EH (cell line): ENCODE measurements at regions not wholly inside any gene's neighbourhood (a gene's known extent, or its start where the extent isn't known, plus 50 kb on each side); places are given as distances from the start of the nearest gene placed in this dataset.

Experiments used
- DNase-seq: peaks from one replicate; pipeline ENCODE4 v3.0.0-alpha.2; 2015; ENCODE audit warnings: low read depth

- no peak for DNase-seq
Observed at GRCh38 chr17:65444049-65444448, 117.4 kb downstream of the AXIN2 start.

GRCh38 chr17:65442691-65443090 is 118.8 kb downstream of the AXIN2 start:
- DNase-seq, result no peak

- no peak for DNase-seq
Observed at GRCh38 chr17:65442250-65442649, 119.2 kb downstream of the AXIN2 start.

GRCh38 chr17:65441053-65441605 is 120.3 kb downstream of the AXIN2 start:
- no peak for DNase-seq

GRCh38 chr17:65438708-65439294 is 122.6 kb downstream of the AXIN2 start:
- peak; percentile 12 for DNase-seq

GRCh38 chr17:65438173-65438572 is 123.3 kb downstream of the AXIN2 start:
- DNase-seq, result no peak

GRCh38 chr17:65436871-65437270 is 124.6 kb downstream of the AXIN2 start:
- DNase-seq, result no peak

GRCh38 chr17:65434878-65435277 is 126.6 kb downstream of the AXIN2 start:
- no peak for DNase-seq

- no peak for DNase-seq
Observed at GRCh38 chr17:65434251-65434650, 127.2 kb downstream of the AXIN2 start.

GRCh38 chr17:65433592-65433991 is 127.9 kb downstream of the AXIN2 start:
- no peak for DNase-seq

GRCh38 chr17:65433157-65433556 is 128.3 kb downstream of the AXIN2 start:
- DNase-seq, result no peak

- DNase-seq, result no peak
Observed at GRCh38 chr17:65431116-65431515, 130.3 kb downstream of the AXIN2 start.

- no peak for DNase-seq
Observed at GRCh38 chr17:65430209-65430833, 131.1 kb downstream of the AXIN2 start.

- no peak for DNase-seq
Observed at GRCh38 chr17:65423346-65424140, 137.9 kb downstream of the AXIN2 start.

GRCh38 chr17:65418622-65419021 is 142.8 kb downstream of the AXIN2 start:
- DNase-seq, result no peak

GRCh38 chr17:65417406-65418221 is 143.8 kb downstream of the AXIN2 start:
- no peak for DNase-seq

GRCh38 chr17:65415991-65416390 is 145.5 kb downstream of the AXIN2 start:
- DNase-seq, result no peak

- no peak for DNase-seq
Observed at GRCh38 chr17:65413390-65413789, 148.1 kb downstream of the AXIN2 start.

GRCh38 chr17:65409381-65409780 is 152.1 kb downstream of the AXIN2 start:
- DNase-seq, result peak; percentile 57

- DNase-seq, result no peak
Observed at GRCh38 chr17:65408050-65408449, 153.4 kb downstream of the AXIN2 start.

- no peak for DNase-seq
Observed at GRCh38 chr17:65407017-65407416, 154.4 kb downstream of the AXIN2 start.

- no peak for DNase-seq
Observed at GRCh38 chr17:65406552-65406951, 154.9 kb downstream of the AXIN2 start.
